Activated CD8-positive, alpha-beta memory T cell treated with anti-CD3 and anti-CD28 coated beads, Interleukin-2, amount 10 ng/mL, durations not matched to agents 7 days and 5 days (primary cell): ENCODE measurements at regions not wholly inside any gene's neighbourhood (a gene's known extent, or its start where the extent isn't known, plus 50 kb on each side); places are given as distances from the start of the nearest gene placed in this dataset.
A peak's percentile ranks its signal among the peaks of the same experiment; 100 is the strongest.
"Not testable (repeated sequence)": the region's sequence is repeated elsewhere in the genome, so short reads cannot be mapped to it uniquely, and the experiment has no call there.

Experiments
- ATAC-seq: fragments of 150-1000 bp; cut with Tn5 transposase; one replicate; pipeline ENCODE4 v1.10.0; 2021; ENCODE audit warnings: moderate library complexity
- CTCF ChIA-PET: fragments of 350-600 bp; sonication (Branson Sonifier 250); formaldehyde crosslinking; loops from one replicate; lab custom pipeline; 2021; ENCODE audit warnings: antibody characterized with exemption; lab: Charles Lee
- DNase-seq: peaks from one replicate; pipeline ENCODE4 v3.0.0-alpha.2; 2020
- H3K27ac Mint-ChIP-seq: one replicate; pipeline ENCODE4 v1.8.0; 2021; ENCODE audit warnings: mild to moderate bottlenecking, mixed read lengths
- H3K27me3 Mint-ChIP-seq: one replicate; pipeline ENCODE4 v1.8.0; 2021; ENCODE audit warnings: mixed read lengths
- H3K36me3 Mint-ChIP-seq: one replicate; pipeline ENCODE4 v1.8.0; 2021; ENCODE audit warnings: mild to moderate bottlenecking, mixed read lengths
- H3K4me1 Mint-ChIP-seq: one replicate; pipeline ENCODE4 v1.8.0; 2021; ENCODE audit warnings: mixed read lengths
- H3K4me3 Mint-ChIP-seq: one replicate; pipeline ENCODE4 v1.8.0; 2021; ENCODE audit warnings: mild to moderate bottlenecking, moderate library complexity, mixed read lengths
- H3K9me3 Mint-ChIP-seq: one replicate; pipeline ENCODE4 v1.8.0; 2022; ENCODE audit warnings: low read depth, mixed read lengths

- H3K4me1 Mint-ChIP-seq, result no peaks in the 10 kb centered on the region
- no peaks in the 10 kb centered on the region for H3K27me3 Mint-ChIP-seq
- H3K9me3 Mint-ChIP-seq, result no peaks in the 10 kb centered on the region
- ATAC-seq, result no peak
- H3K27ac Mint-ChIP-seq, result no peak overlapping the region
- CTCF ChIA-PET, result interaction anchor here (1.1 kb wide), 1 partner anchor 14 kb away, joined by 4 read pairs; no protein-coding TSS in a partner anchor
- H3K36me3 Mint-ChIP-seq, result no peaks in the 10 kb centered on the region
- no peak for DNase-seq
- no peak overlapping the region for H3K4me3 Mint-ChIP-seq
Observed at GRCh38 chr1:221972276-221973235, 230.7 kb upstream of the DUSP10 start.

DNA sequence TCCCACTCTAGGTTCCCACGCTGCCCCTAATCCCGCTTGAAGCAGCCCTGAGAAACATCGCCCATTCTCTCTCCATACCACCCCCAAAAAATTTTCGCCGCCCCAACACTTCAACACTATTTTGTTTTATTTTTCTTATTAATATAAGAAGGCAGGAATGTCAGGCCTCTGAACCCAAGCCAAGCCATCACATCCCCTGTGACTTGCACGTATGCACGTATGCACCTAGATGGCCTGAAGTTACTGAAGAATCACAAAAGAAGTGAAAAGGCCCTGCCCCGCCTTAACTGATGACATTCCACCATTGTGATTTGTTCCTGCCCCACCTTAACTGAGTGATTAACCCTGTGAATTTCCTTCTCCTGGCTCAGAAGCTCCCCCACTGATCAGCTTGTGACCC lies 229.1 kb upstream of the DUSP10 start:
- DNase-seq, H3K9me3 Mint-ChIP-seq, H3K36me3 Mint-ChIP-seq, H3K4me3 Mint-ChIP-seq, H3K4me1 Mint-ChIP-seq, H3K27ac Mint-ChIP-seq, H3K27me3 Mint-ChIP-seq, ATAC-seq: not testable (repeated sequence)
- CTCF ChIA-PET, result interaction anchor here (1.1 kb wide), 1 partner anchor 12 kb away, joined by 4 read pairs; no protein-coding TSS in a partner anchor

- H3K9me3 Mint-ChIP-seq, ATAC-seq, H3K4me3 Mint-ChIP-seq, H3K36me3 Mint-ChIP-seq, H3K27ac Mint-ChIP-seq, H3K4me1 Mint-ChIP-seq, DNase-seq, H3K27me3 Mint-ChIP-seq, CTCF ChIA-PET: not testable (repeated sequence)
Observed at GRCh38 chr1:221969298-221969858, 227.5 kb upstream of the DUSP10 start.

- H3K4me3 Mint-ChIP-seq, H3K9me3 Mint-ChIP-seq, ATAC-seq, H3K27me3 Mint-ChIP-seq, H3K36me3 Mint-ChIP-seq, CTCF ChIA-PET, H3K27ac Mint-ChIP-seq, DNase-seq, H3K4me1 Mint-ChIP-seq: not testable (repeated sequence)
Observed at GRCh38 chr1:221967538-221967937, 225.6 kb upstream of the DUSP10 start.

DNA sequence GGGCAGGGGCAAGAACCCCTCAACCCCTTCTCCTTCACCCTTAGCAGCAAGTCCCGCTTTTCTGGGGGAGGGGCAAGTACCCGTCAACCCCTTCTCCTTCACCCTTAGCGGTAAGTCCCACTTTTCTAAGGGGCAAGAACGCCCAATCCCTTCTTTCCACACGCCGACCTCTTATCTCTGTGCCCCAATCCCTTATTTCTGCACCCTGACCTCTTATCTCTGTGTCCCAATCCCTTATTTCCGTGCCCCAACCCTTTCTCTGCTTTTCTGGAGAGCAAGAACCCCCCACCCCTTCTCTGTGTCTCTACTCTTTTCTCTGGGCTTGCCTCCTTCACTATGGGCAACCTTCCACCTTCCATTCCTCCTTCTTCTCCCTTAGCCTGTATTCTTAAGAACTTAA lies 225.0 kb upstream of the DUSP10 start:
- CTCF ChIA-PET, H3K4me1 Mint-ChIP-seq, H3K9me3 Mint-ChIP-seq, ATAC-seq, DNase-seq, H3K4me3 Mint-ChIP-seq, H3K36me3 Mint-ChIP-seq, H3K27me3 Mint-ChIP-seq, H3K27ac Mint-ChIP-seq: not testable (repeated sequence)

DNA sequence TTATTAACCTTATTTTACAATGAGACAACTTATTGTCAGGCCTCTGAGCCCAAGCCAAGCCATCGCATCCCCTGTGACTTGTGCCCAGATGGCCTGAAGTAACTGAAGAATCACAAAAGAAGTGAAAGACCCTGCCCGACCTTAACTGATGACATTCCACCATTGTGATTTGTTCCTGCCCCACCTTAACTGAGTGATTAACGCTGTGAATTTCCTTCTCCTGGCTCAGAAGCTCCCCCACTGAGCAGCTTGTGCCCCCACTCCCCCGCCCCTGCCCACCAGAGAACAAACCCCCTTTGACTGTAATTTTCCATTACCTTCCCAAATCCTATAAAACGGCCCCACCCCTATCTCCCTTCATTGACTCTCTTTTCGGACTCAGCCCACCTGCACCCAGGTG lies 224.0 kb upstream of the DUSP10 start:
- H3K27me3 Mint-ChIP-seq, H3K4me3 Mint-ChIP-seq, CTCF ChIA-PET, DNase-seq, H3K36me3 Mint-ChIP-seq, H3K9me3 Mint-ChIP-seq, ATAC-seq, H3K27ac Mint-ChIP-seq: not testable (repeated sequence)
- peaks cover 16% of the 10 kb centered on the region for H3K4me1 Mint-ChIP-seq

DNA sequence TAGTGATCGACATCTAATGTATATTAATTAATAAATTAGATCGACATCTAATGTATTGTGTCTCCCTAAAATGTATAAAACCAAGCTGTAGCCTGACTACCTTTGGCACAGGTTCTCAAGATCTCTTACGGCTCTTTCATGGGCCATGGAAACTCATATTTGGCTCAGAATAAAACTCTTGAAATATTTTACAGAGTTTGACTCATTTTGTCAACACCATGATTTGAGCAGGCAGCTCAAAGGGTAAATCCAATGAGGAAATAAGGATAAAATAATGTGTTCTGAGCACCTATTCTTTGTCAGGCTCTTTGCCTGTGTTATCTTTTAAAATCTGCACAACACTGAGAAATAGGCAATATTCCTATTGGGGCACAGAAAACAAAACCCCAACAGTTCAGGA lies 223.4 kb upstream of the DUSP10 start:
- ATAC-seq, result no peak

GRCh38 chr1:221963742-221964141 lies 221.9 kb upstream of the DUSP10 start:
- CTCF ChIA-PET, result no interaction called here
- ATAC-seq, result no peak

More for the DNA sequence above, 223.4 kb upstream of the DUSP10 start:
- Mint-ChIP-seq H3K4me3 (no peak overlapping the region), H3K27ac (no peak overlapping the region), H3K27me3 (no peaks in the 10 kb centered on the region), H3K4me1 (peaks cover 19% of the 10 kb centered on the region), H3K36me3 (no peaks in the 10 kb centered on the region), H3K9me3 (no peaks in the 10 kb centered on the region)
- DNase-seq, result no peak
- CTCF ChIA-PET, result no interaction called here

GRCh38 chr1:221962385-221962784 lies 220.5 kb upstream of the DUSP10 start:
- no peaks in the 10 kb centered on the region for H3K9me3 Mint-ChIP-seq
- no peak overlapping the region for H3K4me3 Mint-ChIP-seq
- ATAC-seq (no peak), DNase-seq (no peak)
- H3K27me3 Mint-ChIP-seq, result no peaks in the 10 kb centered on the region
- peaks cover 19% of the 10 kb centered on the region for H3K4me1 Mint-ChIP-seq
- CTCF ChIA-PET, result interaction anchor here (1.4 to 2.0 kb wide), 2 partner anchors 163 to 220 kb away, joined by 3 to 5 read pairs; partner anchors contain the start of gene DUSP10
- H3K27ac Mint-ChIP-seq, result no peak overlapping the region
- H3K36me3 Mint-ChIP-seq, result peaks cover 2% of the 10 kb centered on the region

More at GRCh38 chr1:221963742-221964141, 221.9 kb upstream of the DUSP10 start:
- Mint-ChIP-seq H3K27me3 (no peaks in the 10 kb centered on the region), H3K4me1 (peaks cover 19% of the 10 kb centered on the region), H3K9me3 (no peaks in the 10 kb centered on the region), H3K4me3 (no peak overlapping the region), H3K36me3 (no peaks in the 10 kb centered on the region), H3K27ac (no peak overlapping the region)
- no peak for DNase-seq

GRCh38 chr1:221961532-221962292 lies 219.8 kb upstream of the DUSP10 start:
- no peak overlapping the region for H3K4me3 Mint-ChIP-seq
- H3K9me3 Mint-ChIP-seq, result no peaks in the 10 kb centered on the region
- H3K36me3 Mint-ChIP-seq, result peaks cover 5% of the 10 kb centered on the region
- H3K4me1 Mint-ChIP-seq, result peaks cover 19% of the 10 kb centered on the region
- H3K27me3 Mint-ChIP-seq, result no peaks in the 10 kb centered on the region
- ATAC-seq (peak; percentile 94), DNase-seq (peak; percentile 83)
- H3K27ac Mint-ChIP-seq, result peak overlapping the region; percentile 56
- CTCF ChIA-PET, result interaction anchor here (1.4 to 2.0 kb wide), 2 partner anchors 162 to 220 kb away, joined by 3 to 5 read pairs; partner anchors contain the start of gene DUSP10

GRCh38 chr1:221958161-221958562 lies 216.3 kb upstream of the DUSP10 start:
- H3K27ac Mint-ChIP-seq, H3K27me3 Mint-ChIP-seq, H3K9me3 Mint-ChIP-seq, H3K4me3 Mint-ChIP-seq, H3K36me3 Mint-ChIP-seq, DNase-seq, CTCF ChIA-PET, ATAC-seq: not testable (repeated sequence)
- H3K4me1 Mint-ChIP-seq, result peaks cover 19% of the 10 kb centered on the region

DNA sequence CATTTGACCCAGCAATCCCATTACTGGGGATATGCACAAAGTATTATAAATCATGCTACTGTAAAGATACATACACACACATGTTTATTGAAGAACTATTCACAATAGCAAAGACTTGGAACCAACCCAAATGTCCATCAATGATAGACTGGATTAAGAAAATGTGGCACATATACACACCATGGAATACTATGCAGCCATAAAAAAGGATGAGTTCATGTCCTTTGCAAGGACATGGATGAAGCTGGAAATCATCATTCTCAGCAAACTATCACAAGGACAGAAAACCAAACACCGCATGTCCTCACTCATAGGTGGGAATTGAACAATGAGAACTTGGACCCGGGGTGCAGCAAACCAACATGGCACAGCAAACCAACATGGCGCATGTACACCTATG lies 215.5 kb upstream of the DUSP10 start:
- H3K4me3 Mint-ChIP-seq, CTCF ChIA-PET, ATAC-seq: not testable (repeated sequence)

GRCh38 chr1:221949996-221950395 lies 208.1 kb upstream of the DUSP10 start:
- Mint-ChIP-seq H3K9me3 (peaks cover 6% of the 10 kb centered on the region), H3K27me3 (no peaks in the 10 kb centered on the region), H3K27ac (no peak overlapping the region), H3K36me3 (peaks cover 6% of the 10 kb centered on the region), H3K4me1 (no peaks in the 10 kb centered on the region), H3K4me3 (no peak overlapping the region)
- CTCF ChIA-PET, result no interaction called here
- DNase-seq, result no peak
- ATAC-seq, result no peak

More for the DNA sequence above, 215.5 kb upstream of the DUSP10 start:
- not testable (repeated sequence) for H3K27ac Mint-ChIP-seq, H3K36me3 Mint-ChIP-seq, DNase-seq, H3K9me3 Mint-ChIP-seq, H3K27me3 Mint-ChIP-seq
- peaks cover 16% of the 10 kb centered on the region for H3K4me1 Mint-ChIP-seq
